Lower leg skin (tissue), 3 donors: ENCODE measurements at regions not wholly inside any gene's neighbourhood (a gene's known extent, or its start where the extent isn't known, plus 50 kb on each side); places are given as distances from the start of the nearest gene placed in this dataset.

Experiments used
- POLR2A ChIP-seq, 2 donors: fragments of 450-650 bp; IDR thresholded peaks; one replicate each; pipeline ENCODE4 v1.6.1; 2016 to 2017; ENCODE audit warnings: antibody characterized with exemption in 2 of 2, mild to moderate bottlenecking in 1 of 2, moderate library complexity in 1 of 2
- TF ChIP-seq, protein P1 (sequence below), 3 donors: fragments of 450-650 bp; IDR thresholded peaks; one replicate each; pipeline ENCODE4 v1.5.1; 2016; ENCODE audit warnings: antibody characterized with exemption in 3 of 3, mild to moderate bottlenecking in 3 of 3, moderate library complexity in 2 of 3

DNA sequence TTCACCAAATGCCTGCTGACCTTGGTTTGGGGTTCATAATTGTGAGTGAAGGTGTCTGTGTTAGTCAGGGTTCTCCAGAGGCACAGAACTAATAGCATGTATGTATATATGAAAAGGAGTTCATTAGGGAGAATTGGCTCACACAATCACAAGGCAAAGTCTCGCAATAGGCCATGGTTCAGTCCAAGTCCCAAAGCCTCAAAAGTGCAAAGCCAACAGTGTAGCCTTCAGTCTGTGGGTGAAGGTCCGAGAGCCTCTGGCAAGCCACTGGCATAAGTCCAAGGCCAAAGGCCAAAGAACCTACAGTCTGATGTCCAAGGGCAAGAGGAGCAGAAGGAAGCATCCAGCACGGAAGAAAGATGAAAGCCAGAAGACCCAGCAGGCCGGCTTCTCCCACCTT lies 257.6 kb upstream of the SHH start:
- TF ChIP-seq, protein P1, sequence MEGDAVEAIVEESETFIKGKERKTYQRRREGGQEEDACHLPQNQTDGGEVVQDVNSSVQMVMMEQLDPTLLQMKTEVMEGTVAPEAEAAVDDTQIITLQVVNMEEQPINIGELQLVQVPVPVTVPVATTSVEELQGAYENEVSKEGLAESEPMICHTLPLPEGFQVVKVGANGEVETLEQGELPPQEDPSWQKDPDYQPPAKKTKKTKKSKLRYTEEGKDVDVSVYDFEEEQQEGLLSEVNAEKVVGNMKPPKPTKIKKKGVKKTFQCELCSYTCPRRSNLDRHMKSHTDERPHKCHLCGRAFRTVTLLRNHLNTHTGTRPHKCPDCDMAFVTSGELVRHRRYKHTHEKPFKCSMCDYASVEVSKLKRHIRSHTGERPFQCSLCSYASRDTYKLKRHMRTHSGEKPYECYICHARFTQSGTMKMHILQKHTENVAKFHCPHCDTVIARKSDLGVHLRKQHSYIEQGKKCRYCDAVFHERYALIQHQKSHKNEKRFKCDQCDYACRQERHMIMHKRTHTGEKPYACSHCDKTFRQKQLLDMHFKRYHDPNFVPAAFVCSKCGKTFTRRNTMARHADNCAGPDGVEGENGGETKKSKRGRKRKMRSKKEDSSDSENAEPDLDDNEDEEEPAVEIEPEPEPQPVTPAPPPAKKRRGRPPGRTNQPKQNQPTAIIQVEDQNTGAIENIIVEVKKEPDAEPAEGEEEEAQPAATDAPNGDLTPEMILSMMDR (IDR thresholded peaks at IDR 0.05) = no peak
- TF ChIP-seq POLR2A (IDR thresholded peaks at IDR 0.05) = no peak
